ENCODE measurements at regions not wholly inside any gene's neighbourhood (a gene's known extent, or its start where the extent isn't known, plus 50 kb on each side); places are given as distances from the start of the nearest gene placed in this dataset.
"Not testable (repeated sequence)": the region's sequence is repeated elsewhere in the genome, so short reads cannot be mapped to it uniquely, and the experiment has no call there.

DNA sequence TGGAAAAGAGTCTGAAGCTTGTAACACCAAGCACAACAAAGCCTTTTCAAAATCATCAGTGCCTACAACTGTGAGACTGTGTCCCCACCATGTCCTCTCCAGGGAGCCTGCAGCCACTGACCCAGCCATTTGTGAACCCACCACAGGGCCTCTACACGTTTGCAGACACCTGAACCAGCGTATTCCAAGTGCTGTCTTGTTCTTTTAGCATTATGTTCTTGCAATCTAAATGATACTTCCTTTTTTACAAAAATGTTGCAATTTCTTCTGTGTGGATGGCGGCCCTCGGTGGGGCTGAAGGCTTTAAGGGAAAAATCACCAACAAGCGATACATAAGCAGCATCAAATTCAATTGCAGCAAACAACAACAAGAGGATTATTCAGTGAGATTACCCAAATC lies 403.2 kb upstream of the MGMT start:
- DNase-seq, result no peak

DNA sequence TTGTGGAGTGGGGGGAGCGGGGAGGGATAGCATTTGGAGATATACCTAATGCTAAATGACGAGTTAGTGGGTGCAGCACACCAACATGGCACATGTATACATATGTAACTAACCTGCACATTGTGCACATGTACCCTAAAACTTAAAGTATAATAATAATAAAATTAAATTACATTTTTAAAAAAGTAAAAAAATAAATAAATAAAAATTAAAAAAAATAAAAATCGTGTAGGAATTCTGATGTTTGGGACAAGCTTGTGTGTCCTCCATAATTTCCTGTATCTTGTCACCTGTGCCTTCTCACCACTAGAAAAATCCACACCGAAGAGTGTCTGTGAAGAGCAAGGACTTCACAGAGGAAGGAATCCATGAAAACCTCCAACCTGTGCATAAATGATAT lies 400.5 kb upstream of the MGMT start:
- DNase-seq, result not testable (repeated sequence)

DNA sequence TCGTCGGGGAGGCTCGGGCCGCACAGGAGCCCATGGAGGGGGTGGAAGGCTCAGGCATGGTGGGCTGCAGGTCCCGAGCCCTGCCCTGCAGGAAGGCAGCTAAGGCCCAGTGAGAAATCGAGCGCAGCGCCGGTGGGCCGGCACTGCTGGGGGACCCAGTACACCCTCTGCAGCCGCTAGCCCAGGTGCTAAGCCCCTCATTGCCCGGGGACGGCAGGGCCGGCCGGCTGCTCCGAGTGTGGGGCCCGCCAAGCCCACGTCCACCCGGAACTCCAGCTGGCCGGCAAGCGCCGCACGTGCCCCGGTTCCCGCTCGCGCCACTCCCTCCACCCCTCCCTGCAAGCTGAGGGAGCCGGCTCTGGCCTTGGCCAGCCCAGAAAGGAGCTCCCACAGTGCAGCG lies 395.6 kb upstream of the MGMT start:
- DNase-seq, result not testable (repeated sequence)

DNA sequence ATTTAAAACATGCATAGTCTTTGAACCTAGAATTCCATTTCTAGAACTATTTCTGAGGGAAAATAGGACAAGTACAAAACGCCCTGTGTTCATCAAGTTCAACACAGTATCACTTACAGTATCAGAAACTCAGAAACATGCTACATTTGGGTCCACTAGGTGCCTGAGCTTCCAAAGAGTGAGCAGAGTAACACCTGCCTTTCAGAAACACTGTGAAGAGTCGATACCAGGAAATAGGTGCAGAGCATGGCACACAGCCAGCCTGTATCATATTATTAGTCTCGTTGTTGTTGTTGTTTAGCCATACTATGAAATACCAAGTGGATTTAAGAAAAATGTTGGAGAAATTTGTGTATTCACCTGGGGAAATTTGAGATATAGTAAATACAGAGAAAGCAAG lies 392.1 kb upstream of the MGMT start:
- DNase-seq, result peak; percentile 67

DNA sequence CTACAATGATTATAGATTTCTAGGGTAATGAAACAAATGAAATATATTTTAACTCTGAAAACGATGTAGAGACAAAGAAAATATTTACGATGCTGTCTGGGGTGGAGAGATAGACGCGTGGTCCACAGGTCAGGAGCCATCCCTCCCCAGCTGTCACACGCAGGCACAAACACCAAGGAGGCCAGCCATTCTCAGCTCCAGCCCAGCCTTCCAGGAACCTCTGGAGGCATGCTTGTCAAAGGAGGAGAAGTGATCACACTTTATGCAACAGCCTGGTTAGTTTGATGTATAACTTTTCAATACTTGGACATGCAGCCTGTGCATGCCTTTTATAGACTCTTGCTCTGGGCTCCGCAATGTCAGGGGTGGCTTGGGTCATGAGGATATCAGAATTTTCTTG lies 391.5 kb upstream of the MGMT start:
- DNase-seq, result no peak

DNA sequence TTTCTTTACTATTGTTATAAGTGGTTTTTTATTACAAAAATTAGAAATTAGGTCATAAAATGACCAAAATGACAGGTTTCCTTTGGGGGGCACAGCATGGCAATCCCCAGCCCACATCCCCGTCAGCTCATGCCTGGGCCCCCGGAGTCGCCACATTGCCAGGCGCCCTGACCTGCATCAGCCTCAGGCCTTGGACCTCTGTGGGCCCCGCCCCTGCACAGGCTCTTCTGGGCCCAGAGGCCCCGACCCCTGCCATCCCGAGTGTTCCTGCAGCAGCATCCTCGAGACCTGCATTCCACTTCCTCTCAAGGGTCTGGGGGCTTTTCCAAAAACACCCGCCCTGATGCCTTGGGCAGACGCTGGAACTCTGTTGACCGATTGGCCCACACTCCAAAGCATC lies 391.1 kb upstream of the MGMT start:
- no peak for DNase-seq

DNA sequence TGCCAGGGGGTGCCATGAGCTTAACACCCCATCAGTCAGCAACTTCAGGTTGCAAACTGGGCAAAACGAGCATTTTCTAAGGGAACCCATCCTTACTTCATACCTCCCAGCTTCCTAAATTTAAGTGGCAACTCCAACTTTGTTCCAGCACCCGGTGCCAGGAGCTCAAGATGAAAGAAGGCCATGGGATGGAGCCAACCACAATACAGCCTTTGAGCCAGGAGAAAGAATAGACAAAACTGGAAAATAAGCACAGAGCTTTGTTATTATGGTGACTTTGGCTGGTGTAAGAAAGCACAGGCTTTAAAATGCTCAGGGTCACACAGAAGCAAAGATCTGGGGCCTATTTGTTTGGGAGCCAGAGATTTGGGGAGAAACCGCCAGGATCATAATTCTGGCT lies 388.7 kb upstream of the MGMT start:
- no peak for DNase-seq

DNA sequence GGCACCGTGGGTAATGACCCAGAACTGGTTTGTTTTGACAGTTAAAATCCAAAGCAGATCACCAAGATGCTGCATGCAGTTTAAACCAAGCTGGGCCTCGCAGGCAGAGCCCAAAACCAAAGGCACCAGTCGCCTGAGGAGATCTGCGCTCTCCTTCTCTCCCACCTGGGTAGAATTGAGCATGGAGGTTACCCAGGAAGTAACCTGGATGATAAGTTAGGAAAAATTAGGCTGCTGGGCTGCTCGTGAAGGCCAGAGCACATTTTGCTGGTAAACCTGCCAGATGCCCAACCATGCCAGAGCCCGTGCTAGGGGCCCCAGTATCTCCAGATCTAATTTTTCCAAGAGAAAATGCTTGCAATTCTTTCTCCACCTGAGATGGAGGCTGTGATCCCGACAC lies 388.3 kb upstream of the MGMT start:
- DNase-seq, result no peak

DNA sequence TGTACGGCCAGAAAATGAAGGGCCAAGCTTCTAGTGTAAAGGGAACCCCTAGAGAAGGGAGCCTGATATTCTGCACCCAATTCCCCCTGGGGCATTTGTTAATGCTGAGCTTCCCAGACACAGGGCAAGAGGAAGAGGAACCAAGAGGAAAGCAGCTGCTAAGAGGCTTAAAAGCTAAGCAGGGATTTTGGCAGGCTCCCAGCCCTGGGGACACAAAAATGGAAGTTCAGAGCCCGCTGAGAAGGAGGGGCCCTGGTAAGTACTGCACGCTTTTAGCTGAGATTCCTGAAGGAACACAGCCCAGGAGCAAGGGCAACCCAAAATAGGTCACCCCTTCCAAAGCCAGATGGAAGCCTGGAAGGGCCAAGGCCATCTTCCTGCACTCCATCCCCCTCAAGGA lies 387.3 kb upstream of the MGMT start:
- no peak for DNase-seq

DNA sequence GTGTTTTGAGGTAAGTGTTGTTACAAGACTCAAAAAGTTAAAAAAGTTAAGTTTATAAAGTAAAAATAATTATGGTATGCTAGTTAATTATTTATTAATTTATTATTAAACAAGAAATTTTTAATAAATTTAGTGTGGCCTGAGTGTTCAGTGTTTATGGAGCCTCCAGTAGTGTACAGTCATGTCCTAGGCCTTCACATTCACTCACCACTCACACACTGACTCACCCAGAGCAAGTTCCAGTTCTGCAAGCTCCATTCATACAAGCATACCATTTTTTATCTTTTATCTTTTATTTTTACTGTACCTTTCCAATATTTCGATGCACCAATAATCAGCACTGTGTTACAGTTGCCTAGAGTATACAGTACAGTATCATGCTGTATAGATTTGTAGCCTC lies 381.2 kb upstream of the MGMT start:
- DNase-seq, result no peak

DNA sequence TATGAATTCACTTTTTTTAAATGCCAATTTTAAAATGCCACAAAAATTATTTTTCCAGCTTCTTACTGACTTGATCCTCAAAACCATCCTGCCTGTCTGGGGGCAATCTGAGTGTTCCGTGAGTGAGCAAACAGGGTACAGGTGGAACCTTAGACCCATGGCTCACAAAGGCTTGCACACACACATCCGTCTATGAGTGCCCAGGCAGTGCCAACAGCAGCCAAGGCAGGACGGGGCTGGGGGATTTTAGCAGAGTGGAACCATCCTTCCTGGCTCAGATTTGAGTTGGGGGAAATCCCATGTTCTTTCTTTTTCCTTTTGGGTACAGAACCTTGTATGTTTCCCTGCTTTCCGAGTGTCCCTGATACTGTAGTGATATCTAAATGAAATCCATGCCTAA lies 377.7 kb upstream of the MGMT start:
- DNase-seq, result no peak

DNA sequence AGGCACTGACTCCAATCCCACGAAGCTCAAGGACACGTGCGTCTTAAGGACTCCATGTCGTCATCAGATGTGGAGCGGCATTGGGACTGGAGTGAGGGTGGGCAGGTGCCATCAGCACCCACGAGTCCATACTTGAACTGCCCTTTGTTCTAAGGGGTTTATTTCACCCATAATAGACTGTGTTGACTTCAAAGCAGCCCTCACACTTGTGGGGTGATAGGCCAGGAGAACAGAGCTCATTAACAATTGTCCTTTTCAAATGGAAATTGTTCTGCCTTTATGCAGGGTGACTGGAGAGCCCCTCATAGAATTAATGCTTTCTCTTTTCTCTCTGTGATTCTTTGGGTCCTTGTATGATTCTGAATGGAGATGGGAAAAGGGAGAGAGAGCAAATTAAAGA lies 376.9 kb upstream of the MGMT start:
- no peak for DNase-seq

DNA sequence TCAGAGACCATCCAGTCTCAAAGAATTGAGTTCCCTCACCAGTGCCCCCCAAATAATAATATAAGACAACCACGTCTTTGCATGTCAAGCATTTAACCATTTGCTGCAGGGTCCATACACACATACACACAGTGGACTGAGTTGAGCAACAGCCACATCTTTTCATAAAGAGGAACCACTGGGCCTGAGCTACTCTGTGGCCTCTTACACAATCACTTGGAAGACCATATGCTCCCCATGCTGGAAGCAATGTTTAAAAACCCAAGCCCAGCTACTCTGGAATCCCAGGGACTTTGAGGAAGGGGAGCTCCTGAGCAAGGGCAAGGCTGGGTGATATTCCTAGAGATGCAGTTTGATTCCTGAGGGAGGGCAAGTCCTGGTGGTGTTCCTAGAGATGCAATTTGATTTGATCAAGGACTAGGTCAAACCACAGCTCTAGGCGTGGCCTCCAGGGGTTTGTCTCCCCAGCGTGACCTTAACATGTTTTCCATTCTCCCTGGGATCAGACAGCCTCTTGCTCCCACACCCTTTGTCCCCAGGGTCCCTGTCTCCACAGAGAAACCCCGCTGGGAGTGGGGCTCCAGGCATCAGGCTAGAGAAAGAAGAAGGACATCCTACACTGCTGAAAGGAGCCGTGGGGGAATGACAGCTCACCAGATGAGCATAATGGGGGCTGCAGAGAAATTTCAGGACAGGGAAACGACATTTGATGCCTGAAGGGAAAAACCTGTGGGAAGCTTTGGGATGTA lies 376.2 kb upstream of the MGMT start:
- no peak for DNase-seq

DNA sequence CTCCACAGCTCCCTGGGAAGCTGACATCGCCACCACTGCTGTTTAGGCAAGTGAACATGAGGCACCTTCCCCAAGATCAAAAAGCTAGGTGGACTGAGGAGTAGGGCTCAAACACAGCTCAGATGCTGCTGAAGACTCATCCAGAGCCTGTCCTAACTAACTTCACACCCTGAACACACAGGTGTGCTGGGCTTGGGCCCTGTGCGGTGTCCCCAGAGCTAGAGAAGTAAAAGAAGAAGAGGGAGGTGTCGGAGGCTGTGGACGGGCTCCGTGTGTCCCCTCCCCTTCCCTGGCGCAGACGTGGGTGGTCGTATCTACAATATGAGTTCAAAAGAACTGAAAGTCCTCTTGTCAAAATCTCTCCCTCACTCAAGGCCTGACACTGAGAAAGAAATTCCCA lies 373.4 kb upstream of the MGMT start:
- no peak for DNase-seq

DNA sequence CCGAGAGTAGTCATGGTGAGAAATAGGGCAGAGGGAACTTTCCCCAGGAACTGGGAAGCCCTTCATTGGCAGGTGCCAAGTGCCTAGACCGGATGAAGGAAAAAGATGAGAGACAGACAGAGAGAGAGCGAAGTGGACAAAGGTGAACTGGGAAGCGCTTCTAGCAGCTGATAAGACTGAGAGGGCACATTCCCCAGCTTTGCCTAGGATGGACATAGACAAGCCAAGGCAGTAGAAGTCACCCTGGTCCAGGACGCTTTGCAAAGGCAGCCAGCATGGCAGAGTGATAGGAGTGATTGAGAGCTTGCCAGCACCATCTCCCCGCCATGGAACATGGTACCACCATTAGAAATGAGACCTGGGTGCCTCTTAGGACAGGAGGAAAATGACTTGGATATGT lies 372.8 kb upstream of the MGMT start:
- DNase-seq, result no peak

DNA sequence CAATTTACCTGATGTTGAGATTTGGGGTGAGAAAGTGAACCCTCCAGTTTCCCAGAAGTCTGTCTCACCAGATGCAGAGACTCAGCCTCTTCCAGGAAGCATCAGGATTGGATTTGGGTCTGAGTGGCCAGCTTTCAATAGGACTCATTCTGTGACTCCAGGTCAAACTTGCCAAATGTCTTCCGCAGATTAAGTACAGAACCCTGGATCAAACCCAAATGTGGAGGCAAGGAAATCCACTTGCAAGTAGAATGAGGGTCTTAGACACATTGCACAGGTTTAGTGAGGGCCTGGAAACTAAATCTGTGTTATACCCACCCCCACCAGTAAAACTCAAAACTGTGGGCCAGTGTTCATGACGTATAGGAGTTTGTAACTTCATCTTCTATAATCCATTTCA lies 372.2 kb upstream of the MGMT start:
- no peak for DNase-seq

DNA sequence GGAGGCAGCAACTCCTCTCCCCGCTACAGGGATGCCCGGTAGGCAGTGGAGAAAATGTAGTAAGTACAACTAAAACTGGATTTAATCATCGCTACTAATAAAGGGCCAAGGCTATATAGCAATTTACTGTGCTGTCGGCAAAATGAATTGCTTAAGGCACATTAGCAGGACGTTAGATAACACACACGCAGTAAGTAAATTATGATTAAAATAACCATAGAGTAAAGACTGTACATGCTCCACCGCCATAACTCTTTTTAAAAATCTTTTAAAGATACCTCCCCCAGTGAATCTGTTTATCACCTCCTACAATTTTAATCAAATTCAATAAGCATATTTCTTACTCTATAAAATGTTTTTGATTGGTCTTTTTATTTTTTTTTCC lies 371.4 kb upstream of the MGMT start:
- no peak for DNase-seq

DNA sequence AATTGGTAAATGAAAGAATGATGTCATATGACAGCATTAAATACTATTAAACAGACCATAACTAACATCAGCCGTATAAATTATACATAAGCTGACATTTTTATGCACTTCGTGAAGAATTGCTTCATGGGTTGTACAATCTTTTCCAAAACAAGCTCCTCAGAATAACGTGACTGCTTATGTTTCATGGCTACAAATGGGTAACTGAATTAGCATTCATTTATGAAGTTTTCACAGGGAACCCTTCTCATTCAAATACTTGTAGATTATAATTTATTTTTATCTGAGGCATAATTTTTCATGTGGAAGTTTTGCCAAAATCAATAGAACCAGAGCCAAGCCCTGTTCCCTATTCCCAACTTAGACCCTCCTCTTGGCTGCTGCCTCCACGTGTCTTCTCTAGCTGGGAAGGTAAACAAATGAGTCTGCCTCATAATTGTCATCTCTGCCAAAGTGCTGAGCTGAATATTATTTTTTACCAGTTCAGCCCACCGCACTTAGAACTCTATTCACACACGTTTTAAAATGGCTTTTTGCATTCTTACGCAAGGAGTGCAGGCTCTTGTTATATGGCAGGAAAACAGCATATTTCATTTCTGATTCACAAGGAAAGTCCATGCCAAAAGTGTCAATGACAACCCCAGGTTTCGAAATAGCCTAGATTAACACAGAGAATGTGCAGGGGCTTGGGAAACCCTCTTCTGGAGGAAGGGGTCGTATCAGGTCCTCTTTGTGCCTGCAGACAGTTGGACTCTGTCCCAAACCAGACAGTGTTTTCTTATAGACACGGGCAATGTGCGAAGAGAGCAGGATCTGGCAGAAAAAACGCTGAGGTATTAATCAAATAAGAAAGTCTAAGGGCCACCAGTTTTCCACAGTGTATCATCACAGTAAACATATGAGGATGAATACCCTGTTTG lies 370.7 kb upstream of the MGMT start:
- DNase-seq, result no peak

DNA sequence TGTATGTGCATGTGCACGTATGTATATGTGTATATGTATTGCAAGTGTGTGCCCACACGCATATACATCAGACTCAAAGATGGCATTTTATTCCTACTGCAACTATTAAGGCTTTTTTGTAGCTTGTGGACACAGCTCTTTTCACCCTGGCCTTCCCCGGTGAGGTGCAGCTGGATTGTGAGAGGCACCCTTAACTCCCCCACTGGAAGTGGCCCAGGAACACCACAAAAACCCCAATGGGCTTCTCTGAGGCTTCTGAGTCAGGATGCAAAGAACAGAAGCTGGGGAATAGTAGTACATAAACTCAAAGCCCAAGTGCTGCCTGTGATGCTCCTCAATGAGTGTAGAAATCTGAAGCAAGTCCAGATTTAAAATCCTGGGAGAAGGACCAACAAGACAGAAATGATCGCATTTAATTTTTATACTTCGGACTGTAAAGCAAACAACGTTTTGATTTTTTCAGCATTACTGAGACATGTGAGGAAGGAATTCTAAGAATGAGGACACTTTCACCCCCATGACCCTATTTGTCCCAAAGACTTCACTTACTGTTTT lies 369.2 kb upstream of the MGMT start:
- DNase-seq, result no peak

DNA sequence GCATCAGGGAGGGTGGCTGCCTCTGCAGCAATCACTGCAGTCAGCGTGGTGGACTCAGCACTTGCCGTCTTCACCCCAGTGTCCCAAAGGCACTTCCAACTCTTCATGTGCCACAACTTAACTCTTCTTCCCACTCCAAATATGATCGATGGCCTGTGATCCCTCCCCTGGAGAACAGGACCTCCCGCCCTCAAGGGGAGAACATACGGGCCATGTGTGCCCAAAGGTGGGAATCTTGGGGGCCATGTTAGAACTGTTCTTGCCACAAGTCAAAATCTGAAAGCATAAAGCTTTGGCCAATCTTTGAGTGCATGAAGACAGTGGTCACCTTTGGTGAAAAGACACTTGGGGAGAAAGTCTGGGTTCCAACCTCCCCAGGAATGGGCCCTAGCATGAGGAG lies 368.5 kb upstream of the MGMT start:
- no peak for DNase-seq

DNA sequence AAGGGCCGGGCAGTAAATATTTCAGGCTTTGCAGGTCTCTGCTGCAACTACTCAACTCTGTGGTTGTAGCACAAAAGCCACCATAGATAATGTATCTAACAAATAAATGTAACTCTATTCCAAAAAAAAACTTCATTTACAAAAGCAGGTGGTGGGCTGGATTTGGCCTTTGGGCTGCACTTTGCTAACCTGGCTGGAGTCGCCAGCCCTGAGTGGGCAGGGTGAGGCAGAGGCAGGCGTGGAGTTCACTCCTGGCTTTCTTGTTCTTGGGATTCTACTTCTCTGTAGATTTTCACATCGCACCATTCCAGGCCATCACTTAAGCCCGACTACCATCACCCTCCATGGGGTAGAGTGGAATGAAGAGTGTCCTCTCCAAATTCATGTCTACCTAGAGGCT lies 367.6 kb upstream of the MGMT start:
- no peak for DNase-seq

DNA sequence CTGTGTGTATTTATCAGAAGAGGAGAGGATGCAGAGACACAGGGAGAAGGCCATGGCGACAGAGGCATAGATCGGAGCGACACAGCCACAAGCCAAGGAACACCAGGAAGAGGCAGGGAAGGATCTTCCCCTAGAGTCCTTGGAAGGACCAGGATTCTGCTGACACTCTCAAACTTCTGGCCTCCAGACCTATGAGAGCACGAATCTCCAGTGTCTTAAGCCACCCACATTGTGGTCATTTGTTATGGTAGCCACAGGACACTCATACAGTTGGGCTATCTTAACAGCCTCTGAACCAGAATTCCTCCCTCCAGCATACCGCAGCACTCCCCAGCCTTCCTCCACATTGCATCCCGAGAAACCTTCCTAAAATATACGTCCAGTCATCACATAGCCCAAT lies 367.0 kb upstream of the MGMT start:
- no peak for DNase-seq

DNA sequence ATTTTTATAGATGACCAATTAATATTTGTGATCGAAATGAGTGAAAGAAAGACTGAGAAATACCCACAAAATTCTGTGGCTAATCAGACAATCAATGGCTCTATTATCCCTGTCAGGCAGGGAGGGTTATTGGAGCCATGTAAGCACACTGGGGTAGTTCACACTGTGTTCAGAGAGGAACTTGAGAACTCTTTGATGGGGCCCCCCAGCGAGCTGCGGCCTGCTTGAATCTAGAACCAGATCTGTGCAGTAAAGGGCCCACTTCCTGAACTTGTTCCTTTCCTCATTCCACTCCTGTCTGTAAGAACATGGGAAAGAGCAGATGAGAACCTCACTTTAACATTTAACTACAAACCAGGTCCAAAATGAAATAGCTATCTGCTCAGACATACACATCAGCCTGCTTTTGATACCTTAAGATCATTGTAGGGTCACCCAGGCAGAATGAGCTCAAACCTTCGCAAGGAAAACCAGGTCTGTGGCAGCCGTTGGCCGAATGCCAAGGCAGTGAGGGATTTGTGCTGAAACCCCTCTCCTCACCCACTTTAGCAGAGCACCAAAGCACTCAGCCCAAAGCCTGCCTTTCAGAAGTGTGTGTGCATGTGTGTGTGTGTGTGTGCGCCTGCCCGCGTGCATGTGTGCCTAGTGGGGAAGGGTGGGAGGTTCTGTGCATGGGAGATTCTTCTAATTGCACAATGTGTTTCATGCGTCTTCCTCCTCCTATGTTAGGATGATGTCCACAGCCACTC lies 365.6 kb upstream of the MGMT start:
- no peak for DNase-seq

Data from NCI-H2029 (cell line).